ENCODE measurements at regions not wholly inside any gene's neighbourhood (a gene's known extent, or its start where the extent isn't known, plus 50 kb on each side); places are given as distances from the start of the nearest gene placed in this dataset.
"Not testable (repeated sequence)": the region's sequence is repeated elsewhere in the genome, so short reads cannot be mapped to it uniquely, and the experiment has no call there.

GRCh38 chr6:71007298-71007697 is 50.4 kb upstream of the B3GAT2 start:
- not testable (repeated sequence) for H3K4me3 ChIP-seq (ENCODE audit: low read depth, low read length)

GRCh38 chr6:71011871-71012371 is 55.1 kb upstream of the B3GAT2 start:
- no peak for TF ChIP-seq CTCF (IDR thresholded peaks at IDR 0.05; ENCODE audit: low read depth, low read length)
- no peak overlapping the region for H3K4me3 ChIP-seq (ENCODE audit: low read depth, low read length)

GRCh38 chr6:71012866-71013469 is 56.1 kb upstream of the B3GAT2 start:
- H3K4me3 ChIP-seq (ENCODE audit: low read depth, low read length): no peak overlapping the region
- TF ChIP-seq CTCF (IDR thresholded peaks at IDR 0.05; ENCODE audit: low read depth, low read length): peak; percentile 67

- TF ChIP-seq CTCF (IDR thresholded peaks at IDR 0.05; ENCODE audit: low read depth, low read length): no peak
- H3K4me3 ChIP-seq (ENCODE audit: low read depth, low read length): no peak overlapping the region
Observed at GRCh38 chr6:71015392-71015791, 58.5 kb upstream of the B3GAT2 start.

- TF ChIP-seq CTCF (IDR thresholded peaks at IDR 0.05; ENCODE audit: low read depth, low read length): no peak
- H3K4me3 ChIP-seq (ENCODE audit: low read depth, low read length): no peak overlapping the region
Observed at GRCh38 chr6:71028236-71028876, 71.5 kb upstream of the B3GAT2 start.

- TF ChIP-seq CTCF (IDR thresholded peaks at IDR 0.05; ENCODE audit: low read depth, low read length): no peak
- no peak overlapping the region for H3K4me3 ChIP-seq (ENCODE audit: low read depth, low read length)
Observed at GRCh38 chr6:71028877-71029252, 72.0 kb upstream of the B3GAT2 start.

- TF ChIP-seq CTCF (IDR thresholded peaks at IDR 0.05; ENCODE audit: low read depth, low read length): no peak
- no peak overlapping the region for H3K4me3 ChIP-seq (ENCODE audit: low read depth, low read length)
Observed at GRCh38 chr6:71029555-71029954, 72.7 kb upstream of the B3GAT2 start.

All from WI38 (cell line).